ENCODE measurements at regions not wholly inside any gene's neighbourhood (a gene's known extent, or its start where the extent isn't known, plus 50 kb on each side); places are given as distances from the start of the nearest gene placed in this dataset.

GRCh38 chr6:74596588-74596987 is 609.3 kb downstream of the COL12A1 start:
- TF ChIP-seq CTCF (conservative IDR thresholded peaks at IDR 0.05) = no peak
- no peak for TF ChIP-seq ZFX (IDR thresholded peaks at IDR 0.05)
